Mesendoderm (in vitro differentiated cells): ENCODE measurements at regions not wholly inside any gene's neighbourhood (a gene's known extent, or its start where the extent isn't known, plus 50 kb on each side); places are given as distances from the start of the nearest gene placed in this dataset.
"Not testable (repeated sequence)": the region's sequence is repeated elsewhere in the genome, so short reads cannot be mapped to it uniquely, and the experiment has no call there.

Source experiments
- DNase-seq: peaks from one replicate; pipeline ENCODE4 v3.0.0; 2013
- H2AK5ac ChIP-seq: 2 replicates; pipeline ENCODE4 v1.6.1; 2013; ENCODE audit warnings: low read length, inconsistent platforms
- H2BK120ac ChIP-seq: 2 replicates; pipeline ENCODE4 v1.6.1; 2013; ENCODE audit warnings: low read depth, mild to moderate bottlenecking, low read length, moderate library complexity, mixed read lengths
- H2BK15ac ChIP-seq: replicated peaks from 2 replicates; pipeline ENCODE4 v1.6.1; 2013; ENCODE audit warnings: low read depth, mild to moderate bottlenecking, moderate library complexity
- H2BK5ac ChIP-seq: 2 replicates; pipeline ENCODE4 v1.6.1; 2013; ENCODE audit warnings: low read length, inconsistent platforms
- H3K18ac ChIP-seq: 2 replicates; pipeline ENCODE4 v1.6.1; 2013; ENCODE audit warnings: mild to moderate bottlenecking, low read length, mixed read lengths
- H3K23ac ChIP-seq: one replicate; pipeline ENCODE4 v1.6.1; 2013; ENCODE audit warnings: low read length
- H3K27ac ChIP-seq: 2 replicates; pipeline ENCODE4 v1.5.1; 2013; ENCODE audit warnings: low read depth, mild to moderate bottlenecking, inconsistent platforms, low read length, moderate library complexity
- H3K27me3 ChIP-seq: 2 replicates; pipeline ENCODE4 v1.6.1; 2013; ENCODE audit warnings: low read length, control low read depth, mild to moderate bottlenecking, inconsistent platforms; ENCODE audit not compliant: insufficient read depth, poor library complexity
- H3K36me3 ChIP-seq: 2 replicates; pipeline ENCODE4 v1.6.1; 2013; ENCODE audit warnings: low read length, inconsistent platforms; ENCODE audit not compliant: control insufficient read depth, insufficient read depth
- H3K4ac ChIP-seq: one replicate; pipeline ENCODE4 v1.6.1; 2013; ENCODE audit warnings: low read depth, mild to moderate bottlenecking, low read length, moderate library complexity
- H3K4me1 ChIP-seq: 2 replicates; pipeline ENCODE4 v1.6.1; 2013; ENCODE audit warnings: low read depth, low read length, inconsistent platforms; ENCODE audit not compliant: control insufficient read depth
- H3K4me2 ChIP-seq: 2 replicates; pipeline ENCODE4 v1.6.1; 2013; ENCODE audit warnings: low read length
- H3K4me3 ChIP-seq: 2 replicates; pipeline ENCODE4 v1.5.1; 2013; ENCODE audit warnings: mild to moderate bottlenecking, low read length
- H3K56ac ChIP-seq: one replicate; pipeline ENCODE4 v1.6.1; 2013; ENCODE audit warnings: low read length
- H3K79me1 ChIP-seq: 2 replicates; pipeline ENCODE4 v1.6.1; 2013; ENCODE audit warnings: low read length, inconsistent platforms
- H3K79me2 ChIP-seq: 2 replicates; pipeline ENCODE4 v1.6.1; 2013; ENCODE audit warnings: mild to moderate bottlenecking, low read length; ENCODE audit not compliant: control insufficient read depth, insufficient read depth
- H3K9ac ChIP-seq: 2 replicates; pipeline ENCODE4 v1.6.1; 2013; ENCODE audit warnings: low read length, inconsistent platforms
- H4K5ac ChIP-seq: one replicate; pipeline ENCODE4 v1.6.1; 2013; ENCODE audit warnings: low read length
- H4K8ac ChIP-seq: one replicate; pipeline ENCODE4 v1.6.1; 2013; ENCODE audit warnings: low read depth, mild to moderate bottlenecking, control low read depth, low read length, moderate library complexity
- WGBS: extraction: QIAGEN DNeasy Blood & Tissue Kit; methylation state at CpG from one replicate; pipeline ENCODE4 v1.1.7; 2013; ENCODE audit warnings: low lambda C conversion rate, missing lambda C conversion rate; ENCODE audit not compliant: insufficient coverage; ENCODE audit errors: extremely low coverage; 5-methylcytosine and 5-hydroxymethylcytosine counted together

GRCh38 chr3:109702976-109703375 lies 365.6 kb upstream of the DPPA4 start:
- Histone ChIP-seq H4K8ac (no peak overlapping the region), H3K18ac (no peak overlapping the region), H3K79me1 (no peaks in the 10 kb centered on the region), H4K5ac (no peak overlapping the region), H3K36me3 (no peaks in the 10 kb centered on the region), H3K56ac (no peak overlapping the region), H3K27ac (no peak overlapping the region), H3K23ac (no peak overlapping the region), H3K27me3 (no peaks in the 10 kb centered on the region), H2BK120ac (no peak overlapping the region), H3K79me2 (no peaks in the 10 kb centered on the region), H2BK5ac (no peak overlapping the region), H3K4ac (no peak overlapping the region), H2BK15ac (no peak overlapping the region), H3K9ac (no peak overlapping the region), H2AK5ac (no peak overlapping the region), H3K4me2 (no peak overlapping the region), H3K4me3 (no peak overlapping the region), H3K4me1 (no peaks in the 10 kb centered on the region)
- WGBS, result no CpG with 5 or more reads among the region's 2 CpGs
- DNase-seq, result no peak

DNA sequence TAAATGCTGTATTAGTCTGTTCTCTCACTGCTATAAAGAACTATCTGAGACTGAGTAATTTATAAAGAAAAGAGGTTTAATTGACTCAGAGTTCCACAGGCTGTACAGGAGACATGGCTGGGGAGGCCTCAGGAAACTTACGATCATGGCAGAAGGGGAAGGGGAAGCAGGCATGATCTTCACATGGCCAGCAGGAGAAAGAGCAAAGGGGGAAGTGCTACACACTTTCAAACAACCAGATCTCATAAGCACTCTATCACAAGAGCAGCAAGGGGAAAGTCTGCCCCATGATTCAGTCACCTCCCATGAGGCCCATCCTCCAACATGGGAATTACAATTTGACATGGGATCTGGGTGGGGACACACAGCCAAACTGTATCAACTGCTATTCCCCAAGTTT lies 367.8 kb upstream of the DPPA4 start:
- not testable (repeated sequence) for H4K8ac ChIP-seq, H4K5ac ChIP-seq, H3K18ac ChIP-seq, H3K27ac ChIP-seq, H3K27me3 ChIP-seq, H2BK120ac ChIP-seq, H3K4me3 ChIP-seq, H3K23ac ChIP-seq, H3K79me1 ChIP-seq, H2BK5ac ChIP-seq, H3K4me1 ChIP-seq, H3K4me2 ChIP-seq, DNase-seq, H3K36me3 ChIP-seq, H3K4ac ChIP-seq, H2AK5ac ChIP-seq, H3K79me2 ChIP-seq, H3K56ac ChIP-seq, H3K9ac ChIP-seq, H2BK15ac ChIP-seq
- WGBS, result no CpG with 5 or more reads among the region's 1 CpG

DNA sequence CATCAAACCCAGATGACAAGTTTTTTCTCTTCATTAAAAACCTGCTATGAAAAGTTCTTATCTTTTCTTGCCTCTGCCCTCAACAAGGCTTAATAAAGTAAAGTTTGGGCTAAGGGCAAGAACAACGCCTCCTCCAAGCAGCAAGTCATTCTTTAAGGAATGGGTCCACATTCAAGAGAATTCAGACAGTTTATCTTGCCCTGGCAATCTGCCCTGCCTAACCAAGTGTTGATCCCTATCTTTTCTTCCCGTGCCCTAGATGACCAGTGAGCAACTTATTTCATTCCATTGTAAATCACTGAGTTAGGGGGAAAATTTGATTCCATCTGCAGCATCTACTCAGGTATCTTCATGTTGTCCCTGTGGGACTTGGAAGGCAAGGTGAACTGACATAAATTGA lies 370.3 kb upstream of the DPPA4 start:
- Histone ChIP-seq H2BK120ac (no peak overlapping the region), H3K4me2 (no peak overlapping the region), H3K4me3 (no peak overlapping the region), H3K18ac (no peak overlapping the region), H2AK5ac (no peak overlapping the region), H2BK5ac (no peak overlapping the region), H3K79me2 (no peaks in the 10 kb centered on the region), H3K79me1 (no peaks in the 10 kb centered on the region), H3K23ac (no peak overlapping the region), H4K5ac (no peak overlapping the region), H3K9ac (no peak overlapping the region), H3K27me3 (no peaks in the 10 kb centered on the region), H4K8ac (no peak overlapping the region), H3K27ac (no peak overlapping the region), H3K56ac (no peak overlapping the region), H3K4me1 (no peaks in the 10 kb centered on the region), H3K36me3 (no peaks in the 10 kb centered on the region), H3K4ac (no peak overlapping the region), H2BK15ac (no peak overlapping the region)
- DNase-seq, result no peak
- no CpG with 5 or more reads among the region's 2 CpGs for WGBS

DNA sequence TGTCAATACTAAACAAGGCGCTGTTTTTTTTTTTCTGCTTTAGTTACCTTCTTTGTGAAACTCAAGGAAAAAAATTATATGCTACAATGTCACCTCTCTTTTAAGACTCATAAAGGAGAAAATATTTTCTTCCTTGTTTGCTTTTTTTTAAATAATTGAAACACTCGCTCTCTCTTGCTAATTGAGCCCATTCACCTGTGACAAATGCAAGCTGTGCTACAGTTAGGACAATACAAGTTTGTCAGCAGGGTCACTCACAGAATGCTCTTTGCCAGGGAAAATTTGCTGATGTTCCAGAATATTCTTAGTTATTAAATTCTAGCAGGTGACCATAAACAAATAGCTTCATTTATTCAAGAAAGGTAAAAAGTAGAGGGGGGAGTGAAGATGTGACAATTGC lies 375.9 kb upstream of the DPPA4 start:
- WGBS, result no CpG with 5 or more reads among the region's 2 CpGs
- no peak overlapping the region for H2BK5ac ChIP-seq

DNA sequence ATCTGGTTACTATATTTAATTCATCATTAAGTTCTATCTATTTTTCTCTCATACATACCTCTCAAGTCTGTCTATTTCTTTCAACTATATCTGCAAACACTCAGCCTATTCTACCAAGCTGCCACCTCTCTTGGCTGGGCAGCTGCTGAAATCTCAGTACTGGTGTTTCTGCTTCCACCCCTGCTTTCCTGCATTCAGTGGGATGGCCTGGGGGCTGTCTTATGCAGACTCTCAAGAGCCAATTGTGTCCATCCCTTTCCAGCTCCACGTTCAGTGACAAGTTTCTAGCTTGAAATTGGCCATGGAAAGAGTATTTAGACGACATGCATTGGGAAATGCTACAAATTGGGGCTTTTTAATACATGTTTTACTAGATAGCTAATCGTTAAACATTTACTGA lies 378.4 kb upstream of the DPPA4 start:
- no peak overlapping the region for H3K23ac ChIP-seq
- H3K18ac ChIP-seq, result no peak overlapping the region
- DNase-seq, result no peak
- no peak overlapping the region for H3K4me2 ChIP-seq
- H3K27me3 ChIP-seq, result no peaks in the 10 kb centered on the region
- H2BK15ac ChIP-seq, result no peak overlapping the region
- no peak overlapping the region for H3K27ac ChIP-seq
- no peak overlapping the region for H3K56ac ChIP-seq
- no peak overlapping the region for H2BK5ac ChIP-seq
- H4K5ac ChIP-seq, result no peak overlapping the region
- no peaks in the 10 kb centered on the region for H3K79me2 ChIP-seq
- H3K36me3 ChIP-seq, result no peaks in the 10 kb centered on the region
- H2AK5ac ChIP-seq, result no peak overlapping the region
- no peaks in the 10 kb centered on the region for H3K79me1 ChIP-seq
- no CpG with 5 or more reads among the region's 3 CpGs for WGBS
- no peak overlapping the region for H2BK120ac ChIP-seq
- no peaks in the 10 kb centered on the region for H3K4me1 ChIP-seq
- H3K4me3 ChIP-seq, result no peak overlapping the region
- no peak overlapping the region for H3K9ac ChIP-seq
- H3K4ac ChIP-seq, result no peak overlapping the region
- H4K8ac ChIP-seq, result no peak overlapping the region

More for the DNA sequence above, 375.9 kb upstream of the DPPA4 start:
- no peaks in the 10 kb centered on the region for H3K27me3 ChIP-seq
- no peak overlapping the region for H3K9ac ChIP-seq
- H3K4me3 ChIP-seq, result no peak overlapping the region
- no peak overlapping the region for H3K56ac ChIP-seq
- H2BK15ac ChIP-seq, result no peak overlapping the region
- H3K79me1 ChIP-seq, result no peaks in the 10 kb centered on the region
- no peaks in the 10 kb centered on the region for H3K4me1 ChIP-seq
- no peak overlapping the region for H4K5ac ChIP-seq
- DNase-seq, result no peak
- no peak overlapping the region for H4K8ac ChIP-seq
- no peak overlapping the region for H3K18ac ChIP-seq
- H3K4ac ChIP-seq, result no peak overlapping the region
- H3K4me2 ChIP-seq, result no peak overlapping the region
- no peak overlapping the region for H2AK5ac ChIP-seq
- H3K27ac ChIP-seq, result no peak overlapping the region
- no peaks in the 10 kb centered on the region for H3K79me2 ChIP-seq
- H3K36me3 ChIP-seq, result no peaks in the 10 kb centered on the region
- no peak overlapping the region for H3K23ac ChIP-seq
- H2BK120ac ChIP-seq, result no peak overlapping the region

DNA sequence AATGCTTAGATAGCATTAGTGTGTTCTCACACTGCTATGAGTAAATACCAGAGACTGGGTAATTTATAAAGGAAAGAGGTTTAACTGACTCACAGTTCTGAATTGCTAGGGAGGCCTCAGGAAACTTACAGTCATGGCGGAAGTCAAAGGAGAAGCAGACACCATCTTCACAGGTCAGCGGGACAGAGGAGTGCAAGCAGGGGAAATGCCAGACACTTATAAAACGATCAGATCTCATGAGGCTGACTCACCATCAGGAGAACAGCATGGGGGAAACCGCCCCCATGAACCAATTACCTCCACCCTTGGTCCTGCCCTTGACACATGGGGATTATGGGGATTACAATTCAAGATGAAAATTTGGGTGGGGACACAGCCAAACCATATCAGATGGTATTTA lies 381.5 kb upstream of the DPPA4 start:
- no peaks in the 10 kb centered on the region for H3K79me1 ChIP-seq
- no peak overlapping the region for H3K4ac ChIP-seq
- no peak overlapping the region for H2BK5ac ChIP-seq
- no peak for DNase-seq
- H2BK15ac ChIP-seq, result no peak overlapping the region
- H2BK120ac ChIP-seq, result no peak overlapping the region
- H3K27me3 ChIP-seq, result no peaks in the 10 kb centered on the region
- H2AK5ac ChIP-seq, result no peak overlapping the region
- H3K79me2 ChIP-seq, result no peaks in the 10 kb centered on the region
- H3K4me1 ChIP-seq, result no peaks in the 10 kb centered on the region
- H3K4me3 ChIP-seq, result no peak overlapping the region
- H3K36me3 ChIP-seq, result no peaks in the 10 kb centered on the region
- H3K9ac ChIP-seq, result no peak overlapping the region
- H3K18ac ChIP-seq, result no peak overlapping the region
- H4K5ac ChIP-seq, result no peak overlapping the region
- no peak overlapping the region for H3K23ac ChIP-seq
- H3K56ac ChIP-seq, result no peak overlapping the region
- H4K8ac ChIP-seq, result no peak overlapping the region
- no peak overlapping the region for H3K27ac ChIP-seq
- no CpG with 5 or more reads among the region's 4 CpGs for WGBS
- no peak overlapping the region for H3K4me2 ChIP-seq
